GM18868 (cell line): ENCODE measurements at regions not wholly inside any gene's neighbourhood (a gene's known extent, or its start where the extent isn't known, plus 50 kb on each side); places are given as distances from the start of the nearest gene placed in this dataset.
A peak's percentile ranks its signal among the peaks of the same experiment; 100 is the strongest.

Source experiments
- ATAC-seq: cut with Tn5 transposase; IDR thresholded peaks from one replicate; pipeline ENCODE4 v1.9.1; 2021; ENCODE audit warnings: mild to moderate bottlenecking, moderate library complexity; ENCODE audit not compliant: unreplicated experiment

DNA sequence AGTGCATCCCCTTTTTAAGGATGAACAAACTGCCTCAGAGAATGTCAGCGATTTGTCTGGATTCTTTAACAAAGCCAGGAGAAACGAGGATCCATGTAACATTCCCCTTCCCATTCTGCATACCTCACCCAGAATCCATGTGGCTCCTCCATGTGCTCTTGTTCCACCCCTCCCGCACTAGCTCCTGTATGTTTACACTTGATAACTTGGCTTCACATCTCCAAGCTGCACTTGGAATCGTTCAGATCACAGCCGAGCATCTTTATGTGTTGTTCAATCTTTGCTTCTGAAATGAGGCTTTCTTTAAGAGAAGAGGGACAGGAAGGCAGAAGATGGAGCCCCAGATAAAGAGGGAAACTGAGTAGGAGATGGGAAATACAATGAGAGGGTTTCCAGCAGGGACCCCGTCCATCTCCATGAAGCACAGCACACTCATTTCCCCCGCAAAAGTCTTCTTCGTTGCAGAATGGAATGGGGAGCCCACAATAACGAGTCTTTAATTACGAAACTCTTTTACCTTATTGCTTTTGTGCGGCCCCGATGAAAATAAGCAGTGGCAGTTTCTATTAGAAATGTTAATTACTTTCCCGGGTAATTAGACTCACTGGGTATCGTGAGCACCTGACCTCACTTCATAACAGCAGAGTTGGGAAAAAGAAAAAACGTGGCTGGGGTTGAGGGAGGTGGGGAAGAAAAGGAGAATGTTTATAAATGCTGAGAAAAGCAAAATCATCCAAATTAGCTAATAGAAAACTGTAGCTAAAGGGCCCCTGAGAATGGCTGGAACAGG lies 96.8 kb upstream of the ISX start:
- no peak for ATAC-seq

DNA sequence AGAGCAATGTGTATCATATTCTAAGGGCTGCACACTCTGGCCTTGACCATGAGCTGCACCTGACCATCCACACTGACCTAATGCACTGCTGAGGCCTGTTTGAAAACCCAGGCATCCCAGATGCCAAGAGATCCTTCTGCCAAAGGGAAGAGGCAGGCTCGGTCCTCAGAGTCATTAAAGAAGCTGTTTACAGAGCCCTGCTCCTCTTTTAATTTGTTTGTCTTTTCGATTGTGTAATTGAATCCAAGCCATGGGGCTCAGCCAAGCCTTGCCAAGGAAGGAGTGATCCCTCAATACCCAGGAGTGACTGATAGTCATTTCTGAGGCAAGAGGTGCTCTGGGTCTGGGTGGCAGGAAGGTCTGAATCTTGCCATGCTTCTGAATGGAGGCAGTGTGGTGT lies 94.5 kb upstream of the ISX start:
- ATAC-seq: no peak

DNA sequence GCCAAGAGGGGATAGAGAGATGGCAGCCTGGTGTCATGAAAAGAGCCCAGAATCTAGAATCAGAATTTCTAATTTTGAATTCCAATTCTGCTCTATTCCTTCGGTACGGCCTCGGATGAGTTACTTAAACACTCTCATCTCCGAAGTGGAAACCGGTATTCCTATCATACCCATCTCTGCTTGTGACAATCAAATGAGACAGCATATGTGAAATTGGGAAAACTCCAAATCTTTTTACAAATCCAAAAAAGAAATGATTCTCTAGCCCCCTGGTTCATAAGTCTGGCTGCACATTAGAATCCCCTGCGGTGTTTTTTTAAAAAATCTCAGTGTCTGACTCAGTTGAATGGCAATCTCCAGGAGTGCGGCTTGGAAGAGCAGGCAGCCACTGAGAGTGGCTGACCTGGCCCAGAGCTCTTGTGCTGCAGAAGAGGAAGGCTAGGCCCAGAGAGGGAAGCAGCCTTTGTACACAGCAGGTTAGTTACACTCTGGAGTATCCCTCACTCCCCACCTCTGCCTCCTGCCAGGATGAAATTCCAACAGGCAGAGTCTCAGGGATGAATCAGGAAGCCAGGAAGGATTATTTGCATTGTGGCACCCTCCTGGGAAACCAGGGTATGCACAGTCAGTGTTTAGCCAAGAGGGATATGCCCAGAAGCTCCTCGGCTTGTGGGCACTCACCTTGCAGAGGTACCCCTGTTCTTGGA lies 93.6 kb upstream of the ISX start:
- no peak for ATAC-seq

DNA sequence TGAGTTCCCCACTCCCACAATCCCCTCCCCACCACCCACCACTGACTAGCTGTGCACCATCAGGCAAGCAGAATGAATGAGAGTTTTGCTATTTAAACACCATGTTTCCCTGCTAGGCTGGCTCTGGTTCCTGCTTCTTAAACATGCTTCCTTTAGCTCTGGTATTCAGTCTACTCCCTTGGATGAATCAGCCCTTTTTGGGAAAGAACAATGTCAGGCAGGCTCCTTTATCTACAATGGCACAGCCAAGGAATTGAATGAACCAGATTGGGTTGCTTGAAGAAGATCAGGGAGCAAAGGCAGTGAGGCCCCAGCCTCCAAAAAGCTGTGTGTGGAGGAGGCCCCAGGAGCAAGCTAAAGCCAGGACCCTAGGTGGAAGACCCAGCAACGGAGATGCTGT lies 92.9 kb upstream of the ISX start:
- no peak for ATAC-seq

DNA sequence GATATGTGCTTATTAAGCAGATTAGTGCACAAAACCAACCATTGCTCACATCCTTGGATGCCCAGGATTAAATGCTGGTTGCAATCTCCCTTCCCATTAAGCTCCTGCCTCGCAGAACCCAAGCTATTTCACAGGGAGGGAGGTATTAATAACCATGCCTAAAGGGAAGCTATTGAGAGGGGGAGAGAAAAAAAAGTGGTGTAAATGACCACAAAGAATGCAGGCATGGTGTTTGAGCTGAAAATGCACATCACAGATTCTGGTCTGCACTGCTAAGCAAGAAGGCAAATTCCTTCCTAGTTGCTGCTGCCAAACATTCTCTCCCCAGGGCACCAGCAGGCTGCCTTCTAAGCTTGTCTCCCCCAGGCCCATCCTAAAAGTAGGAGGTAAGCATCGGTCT lies 92.0 kb upstream of the ISX start:
- no peak for ATAC-seq

DNA sequence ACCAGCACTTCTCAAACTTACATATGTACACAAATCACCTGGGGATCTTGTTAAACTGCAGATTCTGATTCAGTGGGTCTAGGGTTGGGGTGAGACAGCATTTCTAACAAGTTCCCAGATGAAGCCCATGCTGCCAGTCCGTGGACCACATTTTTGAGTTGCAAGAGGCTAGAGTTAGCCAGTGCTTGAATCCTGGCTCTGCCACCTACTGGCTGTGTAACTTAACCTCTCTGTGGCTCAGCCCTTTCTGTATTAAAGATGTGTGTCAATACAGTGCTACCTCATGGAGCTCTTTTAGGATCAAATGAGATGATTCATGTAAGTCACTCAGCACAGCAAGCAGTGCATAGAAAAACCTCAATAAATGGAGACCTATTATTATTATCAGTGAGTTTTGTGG lies 90.2 kb upstream of the ISX start:
- ATAC-seq: no peak

DNA sequence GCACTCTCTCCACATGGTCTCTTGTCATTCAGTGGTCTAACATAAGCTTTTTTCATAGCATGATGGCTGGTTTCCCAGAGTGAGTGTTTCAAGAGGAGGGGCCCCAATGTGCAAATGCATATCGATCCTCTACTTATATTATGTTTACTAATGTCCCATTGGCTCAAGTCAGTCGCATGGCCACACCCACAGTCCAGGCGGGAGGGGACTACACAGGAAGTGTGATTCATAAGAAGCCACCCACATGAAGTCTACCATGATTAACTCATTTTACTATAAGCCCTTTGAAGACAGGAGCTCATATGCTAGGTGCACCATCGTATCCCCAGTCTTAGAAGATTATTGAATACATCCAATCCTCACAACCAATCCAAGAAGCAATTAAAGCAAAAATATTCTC lies 89.5 kb upstream of the ISX start:
- no peak for ATAC-seq

DNA sequence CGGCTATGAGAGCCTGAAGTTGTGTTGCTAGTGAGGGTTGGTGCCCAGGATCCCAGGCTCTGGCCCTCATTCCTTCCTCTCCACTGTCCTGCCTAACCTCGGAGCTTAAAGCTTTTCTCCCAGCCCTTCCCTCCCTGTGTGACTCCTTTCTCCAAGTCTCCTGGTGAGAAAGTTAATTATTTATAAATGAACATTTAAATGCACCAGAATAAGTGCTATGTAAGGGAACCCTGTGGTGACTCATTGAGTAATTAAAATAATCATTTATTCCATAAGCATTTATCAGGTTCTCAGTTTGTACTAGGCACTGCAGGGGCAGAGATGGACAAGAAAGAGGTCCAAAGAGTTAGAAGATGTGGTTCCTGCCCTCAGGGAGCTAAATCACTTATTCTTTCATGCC lies 89.1 kb upstream of the ISX start:
- ATAC-seq: no peak

DNA sequence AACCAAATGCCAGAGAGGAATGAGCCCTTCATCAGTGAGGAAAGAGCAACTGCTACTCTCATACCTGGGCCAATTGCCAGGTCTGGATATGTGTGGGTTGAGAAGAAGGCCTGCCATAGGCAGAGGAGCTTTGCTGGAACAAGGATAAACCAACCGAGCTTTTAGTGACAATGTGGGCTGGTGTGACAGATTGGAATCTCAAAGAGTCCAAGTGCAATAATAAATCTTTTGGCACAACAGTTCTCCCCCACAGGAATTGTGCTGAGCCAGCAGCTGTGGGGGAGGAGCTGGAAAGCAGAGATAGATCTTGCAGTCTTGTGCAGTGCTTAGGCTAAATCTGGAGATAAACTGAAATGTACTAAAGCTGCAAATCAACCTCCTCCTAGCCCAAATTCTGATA lies 79.4 kb upstream of the ISX start:
- no peak for ATAC-seq

DNA sequence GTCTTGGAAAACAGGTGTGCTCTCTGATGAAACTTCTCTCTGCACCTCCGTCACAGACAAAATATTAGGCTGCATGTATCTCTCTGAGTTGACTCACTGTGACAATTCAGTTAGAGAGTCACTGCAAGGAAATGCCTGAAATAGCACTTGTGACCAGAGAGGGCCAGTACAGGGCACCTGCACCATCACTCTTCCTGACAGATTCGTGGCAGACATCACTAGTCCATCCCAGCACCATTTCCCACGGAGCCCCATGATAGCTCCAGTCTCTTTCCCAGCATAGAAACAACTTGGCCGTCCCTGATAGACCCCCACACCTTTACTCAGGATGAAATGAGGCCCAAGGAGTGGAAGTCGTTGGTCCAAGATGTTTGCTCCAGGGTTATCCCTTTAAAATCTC lies 73.3 kb upstream of the ISX start:
- ATAC-seq: no peak

DNA sequence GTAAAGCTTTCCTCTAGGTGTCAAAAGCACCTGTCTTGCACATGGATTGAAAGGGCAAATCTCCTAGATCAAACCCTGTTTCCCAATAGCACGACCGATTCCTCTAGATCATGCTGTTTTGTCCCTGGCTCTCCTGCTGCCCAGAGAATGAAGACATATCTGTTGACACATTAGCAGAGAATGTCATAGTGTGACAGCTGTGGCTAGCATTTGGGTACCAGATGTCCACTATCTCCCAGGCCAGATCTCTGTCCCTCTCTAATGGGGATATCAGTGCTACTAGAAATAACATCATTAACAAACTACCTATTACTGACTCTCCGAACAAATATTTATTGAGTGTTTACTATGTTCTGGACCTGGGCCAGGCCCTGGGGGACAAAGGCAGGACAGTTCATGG lies 72.4 kb upstream of the ISX start:
- ATAC-seq: no peak

DNA sequence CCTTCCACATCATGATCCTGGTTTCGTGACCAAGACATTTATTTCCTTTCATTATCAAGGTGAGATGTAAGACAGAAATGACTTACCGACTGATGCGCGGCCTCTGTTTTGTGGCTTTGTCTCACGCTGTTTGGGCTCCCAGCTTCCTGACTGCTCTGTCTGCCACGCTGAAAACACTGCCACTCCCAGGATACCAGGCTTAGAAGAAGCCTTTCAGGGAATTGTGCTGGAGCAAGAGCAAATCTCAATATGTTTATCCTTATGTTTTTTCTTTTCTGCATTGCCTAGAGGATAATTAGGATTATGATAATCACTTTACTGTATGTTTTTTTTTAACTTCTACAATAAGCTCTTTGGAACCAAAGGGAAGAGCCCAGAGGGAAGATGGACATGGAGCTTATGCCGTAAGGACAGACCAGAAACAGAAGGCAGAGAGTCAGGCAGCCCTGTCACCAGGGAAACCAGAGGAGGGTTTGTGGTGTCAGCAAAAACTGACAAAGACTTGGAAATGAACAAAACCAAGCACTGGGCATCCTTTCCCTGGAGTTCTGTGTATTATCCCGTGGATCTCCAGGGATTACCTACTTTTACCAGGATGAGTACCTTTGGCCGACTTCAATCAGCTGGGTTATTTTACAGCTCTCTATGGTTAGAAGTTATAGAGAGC lies 68.2 kb upstream of the ISX start:
- ATAC-seq: no peak

DNA sequence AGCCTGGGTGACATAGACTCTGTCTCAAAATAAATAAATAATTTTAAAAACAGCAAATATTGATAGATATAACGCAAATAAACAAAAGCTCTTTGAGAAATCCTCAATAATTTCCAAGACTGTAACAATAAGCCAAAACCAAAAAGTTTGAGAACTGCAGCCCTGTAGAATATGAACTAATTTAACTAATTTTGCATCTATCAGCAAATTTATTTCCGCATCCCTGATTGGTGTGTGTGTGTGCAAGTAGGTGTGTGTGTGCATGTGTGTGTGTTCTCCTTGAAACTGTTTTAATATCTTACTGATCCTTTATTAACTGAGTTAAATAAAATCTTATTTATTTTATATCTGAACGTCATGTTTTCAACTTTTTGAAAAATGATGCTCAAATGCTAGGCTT lies 67.0 kb upstream of the ISX start:
- ATAC-seq: no peak

DNA sequence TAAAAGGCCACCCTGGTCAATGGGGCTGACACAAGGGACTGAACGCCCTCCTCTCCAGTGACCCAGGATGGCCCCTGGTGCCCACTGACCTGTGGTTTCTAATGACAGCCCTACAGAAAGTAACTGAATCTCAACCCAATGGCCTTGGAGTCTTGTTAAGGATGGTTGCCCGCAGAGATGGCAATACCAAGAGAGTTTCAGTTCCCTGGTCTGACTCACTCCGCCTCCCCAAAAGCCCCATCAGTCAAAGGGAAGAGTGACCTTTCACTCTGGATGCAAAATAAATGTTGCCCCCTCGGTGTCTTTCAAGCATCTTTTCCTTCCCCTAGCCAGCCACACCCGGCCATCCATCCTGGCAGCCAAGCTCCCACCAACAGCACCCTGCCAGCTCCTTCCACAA lies 57.7 kb upstream of the ISX start:
- peak; percentile 67 for ATAC-seq

DNA sequence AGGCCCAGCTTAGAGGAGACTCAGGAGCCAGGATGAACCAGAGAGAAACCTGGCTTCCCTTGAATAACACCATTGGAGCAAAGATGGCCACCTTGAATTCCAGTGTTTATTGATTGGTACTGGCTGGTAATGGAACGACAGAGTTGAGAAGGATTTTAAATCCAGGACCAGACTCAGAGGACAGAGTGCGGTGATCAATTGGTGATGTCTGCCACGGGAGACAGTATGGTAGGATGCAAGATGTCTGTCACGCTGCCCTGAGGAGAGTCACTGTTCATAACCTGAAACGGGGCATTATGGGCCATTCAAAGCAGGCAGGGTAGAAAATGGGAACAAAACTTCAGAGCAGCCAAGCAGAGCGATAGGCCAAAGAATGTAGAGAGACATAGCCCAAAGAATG lies 55.4 kb upstream of the ISX start:
- ATAC-seq: no peak

DNA sequence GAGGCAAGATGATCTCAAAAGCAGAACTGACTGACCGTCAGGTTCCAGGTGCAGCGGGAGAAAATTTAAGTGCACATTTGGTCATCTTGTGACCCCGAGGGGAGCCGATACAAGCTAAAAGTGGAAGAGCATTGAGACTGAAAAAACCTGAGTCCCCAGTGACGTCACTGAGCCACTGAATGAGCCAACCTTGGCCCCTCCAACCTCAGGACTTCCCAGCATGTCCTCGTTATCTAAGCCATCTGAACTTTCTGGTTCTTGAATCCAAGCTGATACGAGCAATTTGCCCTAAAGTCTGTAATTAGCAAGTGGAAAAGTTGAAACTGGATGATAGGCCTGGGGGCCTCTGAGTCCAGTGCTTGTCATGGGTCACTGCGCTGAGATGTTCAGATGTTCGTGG lies 51.1 kb upstream of the ISX start:
- ATAC-seq: no peak
